Esophagus squamous epithelium (tissue), 5 donors: ENCODE measurements at regions not wholly inside any gene's neighbourhood (a gene's known extent, or its start where the extent isn't known, plus 50 kb on each side); places are given as distances from the start of the nearest gene placed in this dataset.

Experiments used
- DNase-seq: peaks from one replicate; lab custom pipeline; 2025; lab: John Stamatoyannopoulos, UW
- H3K27ac ChIP-seq, 4 donors: fragments of 200-600 bp; sonication (generic); one replicate each; pipeline ENCODE4 v1.5.1; 2016 to 2019; ENCODE audit warnings: mild to moderate bottlenecking in 1 of 4
- H3K27me3 ChIP-seq, 4 donors: fragments of 200-600 bp; sonication (generic); 1 replicate in 3 of 4; 2 replicates in 1 of 4; pipeline versions ENCODE4 v1.5.1 to v1.6.0; 2017 to 2021; ENCODE audit warnings: antibody characterized with exemption in 1 of 4
- H3K36me3 ChIP-seq, 3 donors: fragments of 200-600 bp; sonication (generic); one replicate each; pipeline ENCODE4 v1.5.1; 2016 to 2019
- H3K4me1 ChIP-seq, 3 donors: fragments of 200-600 bp; sonication (generic); one replicate each; pipeline ENCODE4 v1.5.1; 2017 to 2019
- H3K4me3 ChIP-seq, 4 donors: fragments of 200-600 bp; sonication (generic); 1 replicate in 3 of 4; 2 replicates in 1 of 4; pipeline ENCODE4 v1.5.1; 2016 to 2019; ENCODE audit warnings: mild to moderate bottlenecking in 2 of 4, moderate library complexity in 1 of 4
- H3K9me3 ChIP-seq, 3 donors: fragments of 200-600 bp; sonication (generic); one replicate each; pipeline ENCODE4 v1.5.1; 2016 to 2019
- CTCF ChIP-seq, 6 experiments: fragments of 450-650 bp in 4 of 6; fragments of 200-600 bp in 2 of 6; sonication (generic) in 2 of 6; IDR thresholded peaks; one replicate each; pipeline ENCODE4 v1.5.1; 2016 to 2019; ENCODE audit warnings: antibody characterized with exemption in 6 of 6, mild to moderate bottlenecking in 4 of 6, moderate library complexity in 4 of 6
- POLR2A ChIP-seq, 4 donors: fragments of 450-650 bp; IDR thresholded peaks; one replicate each; pipeline ENCODE4 v1.6.1; 2017; ENCODE audit warnings: antibody characterized with exemption in 4 of 4, mild to moderate bottlenecking in 4 of 4, moderate library complexity in 3 of 4
- WGBS, 2 donors: methylation state at CpG; one replicate each; pipeline ENCODE4 v1.1.5; 2018; 5-methylcytosine and 5-hydroxymethylcytosine counted together
- intact Hi-C: fragments of 100-400 bp; cut with DNase I; formaldehyde crosslinking; loops from one replicate; pipeline ENCODE4 v1.15.0; 2022
- donor health status: DM: yes; HTN: yes; CAD: no.

GRCh38 chr11:43549624-43550023, 130.9 kb upstream of the HSD17B12 start:
- Histone ChIP-seq H3K27me3 (peaks cover 0 to 91% (median 4%) of the 10 kb centered on the region in 4 donors), H3K9me3 (no peaks in the 10 kb centered on the region), H3K36me3 (no peaks in the 10 kb centered on the region), H3K4me1 (peaks cover 0 to 13% (median 0%) of the 10 kb centered on the region in 3 donors), H3K27ac (no peak overlapping the region), H3K4me3 (no peak overlapping the region)
- intact Hi-C loops: no loop called here
- WGBS, 2 donors: 58% methylated on average over 4 to 6 of the region's 6 CpGs
- DNase-seq: no peak
- TF ChIP-seq POLR2A (IDR thresholded peaks at IDR 0.05) (no peak), CTCF (IDR thresholded peaks at IDR 0.05) (no peak)

- no peak for DNase-seq
- no peak overlapping the region for H3K4me3 ChIP-seq
- H3K27ac ChIP-seq: no peak overlapping the region
- intact Hi-C loops: no loop called here
- H3K9me3 ChIP-seq: no peaks in the 10 kb centered on the region
- peaks cover 0 to 91% (median 4%) of the 10 kb centered on the region in 4 donors for H3K27me3 ChIP-seq
- peaks cover 0 to 15% (median 0%) of the 10 kb centered on the region in 3 donors for H3K4me1 ChIP-seq
- TF ChIP-seq CTCF (IDR thresholded peaks at IDR 0.05) (no peak), POLR2A (IDR thresholded peaks at IDR 0.05) (no peak)
- WGBS, 2 donors: 83 to 89% methylated on average over 4 of the region's 4 CpGs
- H3K36me3 ChIP-seq: no peaks in the 10 kb centered on the region
These were observed 129.8 kb upstream of the HSD17B12 start for GRCh38 chr11:43550714-43551113.

GRCh38 chr11:43554148-43554473, 126.4 kb upstream of the HSD17B12 start:
- TF ChIP-seq POLR2A (IDR thresholded peaks at IDR 0.05) (no peak), CTCF (IDR thresholded peaks at IDR 0.05) (no peak)
- Histone ChIP-seq H3K4me1 (peaks cover 0 to 25% (median 0%) of the 10 kb centered on the region in 3 donors), H3K4me3 (no peak overlapping the region), H3K27me3 (peaks cover 0 to 91% (median 2%) of the 10 kb centered on the region in 4 donors), H3K36me3 (no peaks in the 10 kb centered on the region), H3K27ac (no peak overlapping the region), H3K9me3 (no peaks in the 10 kb centered on the region)
- intact Hi-C loops: no loop called here
- DNase-seq: no peak
- WGBS, 2 donors: 26 to 57% methylated on average over 6 of the region's 6 CpGs

- intact Hi-C loops: no loop called here
- 52 to 62% methylated on average over 2 of the region's 3 CpGs for WGBS, 2 donors
These were observed 125.4 kb upstream of the HSD17B12 start for GRCh38 chr11:43555186-43555585.

More at GRCh38 chr11:43555186-43555585, 125.4 kb upstream of the HSD17B12 start:
- Histone ChIP-seq H3K9me3 (no peaks in the 10 kb centered on the region), H3K27ac (no peak overlapping the region), H3K27me3 (peaks cover 0 to 94% (median 2%) of the 10 kb centered on the region in 4 donors), H3K4me1 (peaks cover 0 to 25% (median 0%) of the 10 kb centered on the region in 3 donors), H3K36me3 (no peaks in the 10 kb centered on the region), H3K4me3 (no peak overlapping the region)
- no peak for DNase-seq
- TF ChIP-seq POLR2A (IDR thresholded peaks at IDR 0.05) (no peak), CTCF (IDR thresholded peaks at IDR 0.05) (no peak)
